ENCODE measurements at regions not wholly inside any gene's neighbourhood (a gene's known extent, or its start where the extent isn't known, plus 50 kb on each side); places are given as distances from the start of the nearest gene placed in this dataset.

GRCh38 chr13:61180234-61180633, 235.4 kb downstream of the PCDH20 start:
- intact Hi-C loops (cut with micrococcal nuclease), result no loop called here
- ATAC-seq, result no peak

GRCh38 chr13:61179741-61180140, 235.9 kb downstream of the PCDH20 start:
- POLR2A ChIA-PET (ENCODE audit: unreplicated experiment), result no interaction called here
- DNase-seq, result no peak
- no peaks in the 10 kb centered on the region for H3K9me3 ChIP-seq (ENCODE audit: low read length)
- no peaks in the 10 kb centered on the region for H3K79me2 ChIP-seq (ENCODE audit: low read length)
- no peaks in the 10 kb centered on the region for H3K4me1 ChIP-seq (ENCODE audit: insufficient read depth, low read length)
- H2AFZ ChIP-seq (ENCODE audit: low read length), result no peak overlapping the region
- BruUV-seq (replicated peaks), result no TSS peak
- TF ChIP-seq EZH2phosphoT487 (IDR thresholded peaks at IDR 0.05; ENCODE audit: borderline replicate concordance, low read length) (no peak), EZH2 (IDR thresholded peaks at IDR 0.05; ENCODE audit: low read length, unreplicated experiment) (no peak), CTCF (conservative IDR thresholded peaks at IDR 0.05; ENCODE audit: low read depth, low read length) (no peak)
- no peaks in the 10 kb centered on the region for H4K20me1 ChIP-seq (ENCODE audit: low read length)
- H3K4me2 ChIP-seq (ENCODE audit: low read length), result no peak overlapping the region
- no peak overlapping the region for H3K27ac ChIP-seq (ENCODE audit: low read length)
- CTCF ChIA-PET, result no interaction called here
- H3K9me2 ChIP-seq (replicated peaks; ENCODE audit: low read length), result no peaks in the 10 kb centered on the region
- no peaks in the 10 kb centered on the region for H3F3A ChIP-seq (ENCODE audit: low read length, unreplicated experiment)
- no peaks in the 10 kb centered on the region for H3K27me3 ChIP-seq (ENCODE audit: low read length)
- intact Hi-C loops (cut with micrococcal nuclease), result no loop called here
- H3K36me3 ChIP-seq (ENCODE audit: low read depth, low read length), result no peaks in the 10 kb centered on the region
- no peak overlapping the region for H3K9ac ChIP-seq (ENCODE audit: low read length)
- ATAC-seq, result no peak
- no peak overlapping the region for H3K4me3 ChIP-seq (ENCODE audit: low read length)

More at GRCh38 chr13:61180234-61180633, 235.4 kb downstream of the PCDH20 start:
- Histone ChIP-seq H3F3A (ENCODE audit: low read length, unreplicated experiment) (no peaks in the 10 kb centered on the region), H4K20me1 (ENCODE audit: low read length) (no peaks in the 10 kb centered on the region), H3K9me2 (replicated peaks; ENCODE audit: low read length) (no peaks in the 10 kb centered on the region), H3K27ac (ENCODE audit: low read length) (no peak overlapping the region), H3K4me3 (ENCODE audit: low read length) (no peak overlapping the region), H3K4me2 (ENCODE audit: low read length) (no peak overlapping the region), H2AFZ (ENCODE audit: low read length) (no peak overlapping the region), H3K9me3 (ENCODE audit: low read length) (no peaks in the 10 kb centered on the region), H3K79me2 (ENCODE audit: low read length) (no peaks in the 10 kb centered on the region), H3K36me3 (ENCODE audit: low read depth, low read length) (no peaks in the 10 kb centered on the region), H3K27me3 (ENCODE audit: low read length) (no peaks in the 10 kb centered on the region), H3K4me1 (ENCODE audit: insufficient read depth, low read length) (no peaks in the 10 kb centered on the region), H3K9ac (ENCODE audit: low read length) (no peak overlapping the region)
- no peak for TF ChIP-seq EZH2 (IDR thresholded peaks at IDR 0.05; ENCODE audit: low read length, unreplicated experiment)
- TF ChIP-seq CTCF (conservative IDR thresholded peaks at IDR 0.05; ENCODE audit: low read depth, low read length), result no peak
- TF ChIP-seq EZH2phosphoT487 (IDR thresholded peaks at IDR 0.05; ENCODE audit: borderline replicate concordance, low read length), result no peak
- CTCF ChIA-PET, result no interaction called here
- no TSS peak for BruUV-seq (replicated peaks)
- DNase-seq, result no peak
- POLR2A ChIA-PET (ENCODE audit: unreplicated experiment), result no interaction called here

- no peaks in the 10 kb centered on the region for H3K27me3 ChIP-seq (ENCODE audit: low read length)
- no peak for TF ChIP-seq EZH2 (IDR thresholded peaks at IDR 0.05; ENCODE audit: low read length, unreplicated experiment)
- H3K4me3 ChIP-seq (ENCODE audit: low read length), result no peak overlapping the region
- ATAC-seq (peak; percentile 67), DNase-seq (peak; percentile 11)
- H3K9ac ChIP-seq (ENCODE audit: low read length), result no peak overlapping the region
- no peaks in the 10 kb centered on the region for H3K36me3 ChIP-seq (ENCODE audit: low read depth, low read length)
- ChIA-PET POLR2A (ENCODE audit: unreplicated experiment) (no interaction called here), CTCF (no interaction called here)
- H3K4me2 ChIP-seq (ENCODE audit: low read length), result no peak overlapping the region
- no peaks in the 10 kb centered on the region for H3K79me2 ChIP-seq (ENCODE audit: low read length)
- no peaks in the 10 kb centered on the region for H3K9me2 ChIP-seq (replicated peaks; ENCODE audit: low read length)
- H4K20me1 ChIP-seq (ENCODE audit: low read length), result no peaks in the 10 kb centered on the region
- intact Hi-C loops (cut with micrococcal nuclease), result no loop called here
- H3F3A ChIP-seq (ENCODE audit: low read length, unreplicated experiment), result no peaks in the 10 kb centered on the region
- no peak overlapping the region for H2AFZ ChIP-seq (ENCODE audit: low read length)
- H3K27ac ChIP-seq (ENCODE audit: low read length), result no peak overlapping the region
- H3K4me1 ChIP-seq (ENCODE audit: insufficient read depth, low read length), result no peaks in the 10 kb centered on the region
- no peaks in the 10 kb centered on the region for H3K9me3 ChIP-seq (ENCODE audit: low read length)
- BruUV-seq (replicated peaks), result no TSS peak
Observed at GRCh38 chr13:61170856-61171255, 244.8 kb downstream of the PCDH20 start.
